Upper lobe of left lung (tissue), 6 donors: ENCODE measurements at regions not wholly inside any gene's neighbourhood (a gene's known extent, or its start where the extent isn't known, plus 50 kb on each side); places are given as distances from the start of the nearest gene placed in this dataset.

Experiments
- ATAC-seq, 2 donors: fragments of 200-7000 bp; cut with Tn5 transposase; one replicate each; pipeline ENCODE4 v1.9.1; 2022; ENCODE audit warnings: mild to moderate bottlenecking in 2 of 2, moderate library complexity in 2 of 2; ENCODE audit not compliant: low FRiP score in 2 of 2
- DNase-seq, 2 donors: peaks; one replicate each; pipeline ENCODE4 v3.0.0-alpha.2; 2019 to 2020
- H3K27ac ChIP-seq, 4 donors: fragments of 200-600 bp; sonication (generic); one replicate each; pipeline ENCODE4 v1.5.1; 2016 to 2019
- H3K27me3 ChIP-seq, 4 donors: fragments of 200-600 bp; sonication (generic); one replicate each; pipeline ENCODE4 v1.5.1; 2017 to 2019
- H3K36me3 ChIP-seq, 4 donors: fragments of 200-600 bp; sonication (generic); one replicate each; pipeline ENCODE4 v1.5.1; 2016 to 2019
- H3K4me1 ChIP-seq, 4 donors: fragments of 200-600 bp; sonication (generic); one replicate each; pipeline ENCODE4 v1.5.1; 2018 to 2019
- H3K4me3 ChIP-seq, 4 donors: fragments of 200-600 bp; sonication (generic); one replicate each; pipeline ENCODE4 v1.5.1; 2017 to 2019; ENCODE audit warnings: mild to moderate bottlenecking in 2 of 4, moderate library complexity in 1 of 4
- H3K9me3 ChIP-seq, 4 donors: fragments of 200-600 bp; sonication (generic); one replicate each; pipeline ENCODE4 v1.5.1; 2018 to 2019
- CTCF ChIP-seq, 6 experiments: fragments of 450-650 bp in 4 of 6; fragments of 200-600 bp in 2 of 6; sonication (generic) in 2 of 6; IDR thresholded peaks; one replicate each; pipeline ENCODE4 v1.5.1; 2016 to 2019; ENCODE audit warnings: antibody characterized with exemption in 6 of 6
- EP300 ChIP-seq, 4 donors: sonication (generic); formaldehyde crosslinking; IDR thresholded peaks; one replicate each; pipeline ENCODE4 v1.5.1; 2017; ENCODE audit warnings: antibody characterized with exemption in 4 of 4, control low read depth in 2 of 4
- POLR2A ChIP-seq, 4 donors: fragments of 450-650 bp; IDR thresholded peaks; one replicate each; pipeline ENCODE4 v1.5.1; 2016 to 2017; ENCODE audit warnings: antibody characterized with exemption in 4 of 4, mild to moderate bottlenecking in 2 of 4
- POLR2AphosphoS5 ChIP-seq, 2 donors: sonication (generic); formaldehyde crosslinking; IDR thresholded peaks; one replicate each; pipeline ENCODE4 v1.5.1; 2017; ENCODE audit warnings: antibody characterized with exemption in 2 of 2
- WGBS, 2 donors: methylation state at CpG; one replicate each; pipeline ENCODE4 v1.1.5; 2017 to 2018; 5-methylcytosine and 5-hydroxymethylcytosine counted together
- donor health status: DM: no; HTN: no; CAD: no; lungs with moderate emphysema.
- donor health status: DM: no; HTN: yes; CAD: no; lungs with severe emphysema.

- no peak overlapping the region for H3K4me3 ChIP-seq
- no peaks in the 10 kb centered on the region for H3K9me3 ChIP-seq
- no peak for ATAC-seq
- H3K27ac ChIP-seq = no peak overlapping the region
- TF ChIP-seq POLR2A (IDR thresholded peaks at IDR 0.05) = no peak
- no peak for TF ChIP-seq EP300 (IDR thresholded peaks at IDR 0.05)
- no peak for TF ChIP-seq POLR2AphosphoS5 (IDR thresholded peaks at IDR 0.05)
- TF ChIP-seq CTCF (IDR thresholded peaks at IDR 0.05) = no peak
- H3K27me3 ChIP-seq = no peaks in the 10 kb centered on the region
- H3K4me1 ChIP-seq = no peaks in the 10 kb centered on the region
- DNase-seq = peak in 1 of 2 donors; percentile 73
- H3K36me3 ChIP-seq = no peaks in the 10 kb centered on the region
- 44 to 53% methylated on average over 2 of the region's 2 CpGs for WGBS, 2 donors
Observed at GRCh38 chr13:105165449-105166125, 1369.9 kb downstream of the EFNB2 start.

GRCh38 chr13:105159841-105160240 is 1375.6 kb downstream of the EFNB2 start:
- Histone ChIP-seq H3K9me3 (no peaks in the 10 kb centered on the region), H3K27ac (no peak overlapping the region), H3K27me3 (no peaks in the 10 kb centered on the region), H3K4me1 (no peaks in the 10 kb centered on the region), H3K36me3 (no peaks in the 10 kb centered on the region), H3K4me3 (no peak overlapping the region)
- WGBS, 2 donors = 52 to 80% methylated on average over 1 of the region's 1 CpG
- ATAC-seq (no peak), DNase-seq (no peak)
- TF ChIP-seq CTCF (IDR thresholded peaks at IDR 0.05) = no peak
- TF ChIP-seq POLR2AphosphoS5 (IDR thresholded peaks at IDR 0.05) = no peak
- TF ChIP-seq POLR2A (IDR thresholded peaks at IDR 0.05) = no peak
- no peak for TF ChIP-seq EP300 (IDR thresholded peaks at IDR 0.05)

- 57 to 67% methylated on average over 1 of the region's 1 CpG for WGBS, 2 donors
- Histone ChIP-seq H3K36me3 (no peaks in the 10 kb centered on the region), H3K27ac (no peak overlapping the region), H3K4me1 (no peaks in the 10 kb centered on the region), H3K27me3 (no peaks in the 10 kb centered on the region), H3K9me3 (no peaks in the 10 kb centered on the region), H3K4me3 (no peak overlapping the region)
- ATAC-seq (no peak), DNase-seq (no peak)
- no peak for TF ChIP-seq EP300 (IDR thresholded peaks at IDR 0.05)
- TF ChIP-seq POLR2A (IDR thresholded peaks at IDR 0.05) = no peak
- no peak for TF ChIP-seq CTCF (IDR thresholded peaks at IDR 0.05)
- no peak for TF ChIP-seq POLR2AphosphoS5 (IDR thresholded peaks at IDR 0.05)
Observed at GRCh38 chr13:105153611-105154010, 1381.9 kb downstream of the EFNB2 start.

- WGBS, 2 donors = 92 to 93% methylated on average over 3 of the region's 3 CpGs
Observed at GRCh38 chr13:105151639-105152038, 1383.8 kb downstream of the EFNB2 start.

More at GRCh38 chr13:105151639-105152038, 1383.8 kb downstream of the EFNB2 start:
- no peak for ATAC-seq
- Histone ChIP-seq H3K9me3 (no peaks in the 10 kb centered on the region), H3K27ac (no peak overlapping the region), H3K27me3 (no peaks in the 10 kb centered on the region), H3K4me3 (no peak overlapping the region), H3K4me1 (no peaks in the 10 kb centered on the region), H3K36me3 (no peaks in the 10 kb centered on the region)
- DNase-seq = no peak
- no peak for TF ChIP-seq CTCF (IDR thresholded peaks at IDR 0.05)
